ENCODE measurements at regions not wholly inside any gene's neighbourhood (a gene's known extent, or its start where the extent isn't known, plus 50 kb on each side); places are given as distances from the start of the nearest gene placed in this dataset.

DNA sequence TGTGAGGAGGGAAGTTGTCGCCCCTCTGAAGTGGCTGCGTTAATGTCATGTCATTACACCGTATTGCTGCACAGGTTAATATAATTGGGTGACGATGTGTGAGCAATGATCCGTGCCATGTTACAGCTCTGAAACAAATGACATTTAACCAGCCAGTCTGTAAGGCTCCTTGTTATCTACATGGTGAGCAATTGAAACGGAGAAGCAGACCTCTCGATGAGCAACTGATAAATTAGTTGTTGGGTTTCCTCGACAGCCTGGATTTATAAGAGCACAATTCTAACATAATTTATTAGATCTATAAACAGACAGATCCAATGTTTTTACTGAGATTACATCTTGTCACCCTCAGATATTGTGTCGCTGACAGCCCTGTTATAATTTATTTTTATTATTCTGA is 49.9 kb upstream of the MAFB start:
- TF ChIP-seq, protein P1, sequence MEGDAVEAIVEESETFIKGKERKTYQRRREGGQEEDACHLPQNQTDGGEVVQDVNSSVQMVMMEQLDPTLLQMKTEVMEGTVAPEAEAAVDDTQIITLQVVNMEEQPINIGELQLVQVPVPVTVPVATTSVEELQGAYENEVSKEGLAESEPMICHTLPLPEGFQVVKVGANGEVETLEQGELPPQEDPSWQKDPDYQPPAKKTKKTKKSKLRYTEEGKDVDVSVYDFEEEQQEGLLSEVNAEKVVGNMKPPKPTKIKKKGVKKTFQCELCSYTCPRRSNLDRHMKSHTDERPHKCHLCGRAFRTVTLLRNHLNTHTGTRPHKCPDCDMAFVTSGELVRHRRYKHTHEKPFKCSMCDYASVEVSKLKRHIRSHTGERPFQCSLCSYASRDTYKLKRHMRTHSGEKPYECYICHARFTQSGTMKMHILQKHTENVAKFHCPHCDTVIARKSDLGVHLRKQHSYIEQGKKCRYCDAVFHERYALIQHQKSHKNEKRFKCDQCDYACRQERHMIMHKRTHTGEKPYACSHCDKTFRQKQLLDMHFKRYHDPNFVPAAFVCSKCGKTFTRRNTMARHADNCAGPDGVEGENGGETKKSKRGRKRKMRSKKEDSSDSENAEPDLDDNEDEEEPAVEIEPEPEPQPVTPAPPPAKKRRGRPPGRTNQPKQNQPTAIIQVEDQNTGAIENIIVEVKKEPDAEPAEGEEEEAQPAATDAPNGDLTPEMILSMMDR (IDR thresholded peaks at IDR 0.05): no peak
- Histone ChIP-seq H3K36me3 (no peaks in the 10 kb centered on the region), H3K4me1 (no peaks in the 10 kb centered on the region), H3K9me3 (no peaks in the 10 kb centered on the region), H3K27ac (no peak overlapping the region), H3K4me3 (no peak overlapping the region), H3K27me3 (no peaks in the 10 kb centered on the region)
- no peak for DNase-seq (ENCODE audit: low spot score)

DNA sequence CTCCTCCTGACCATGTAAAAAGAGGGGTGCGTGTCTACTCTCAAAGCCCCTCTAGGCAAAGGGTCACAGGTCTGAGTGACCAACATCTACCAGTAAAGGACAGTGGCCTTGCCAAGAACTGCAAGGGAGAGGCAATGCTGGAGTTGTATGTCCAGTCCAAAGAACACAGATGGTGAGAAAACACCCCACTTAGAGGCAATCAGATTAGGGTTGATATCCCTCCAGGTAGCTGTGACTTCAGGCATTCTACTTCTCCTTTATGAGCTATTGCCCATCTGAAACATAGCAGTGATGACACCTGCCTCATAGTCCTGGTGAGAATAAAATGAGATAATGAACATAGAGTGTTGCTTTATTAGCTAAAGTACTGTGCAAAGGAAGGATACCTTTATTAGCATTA is 50.8 kb upstream of the MAFB start:
- H3K27me3 ChIP-seq: no peaks in the 10 kb centered on the region
- H3K4me1 ChIP-seq: no peaks in the 10 kb centered on the region
- no peaks in the 10 kb centered on the region for H3K9me3 ChIP-seq
- H3K36me3 ChIP-seq: no peaks in the 10 kb centered on the region
- TF ChIP-seq, protein P1 (IDR thresholded peaks at IDR 0.05): no peak
- no peak for DNase-seq (ENCODE audit: low spot score)
- no peak overlapping the region for H3K4me3 ChIP-seq
- H3K27ac ChIP-seq: no peak overlapping the region

DNA sequence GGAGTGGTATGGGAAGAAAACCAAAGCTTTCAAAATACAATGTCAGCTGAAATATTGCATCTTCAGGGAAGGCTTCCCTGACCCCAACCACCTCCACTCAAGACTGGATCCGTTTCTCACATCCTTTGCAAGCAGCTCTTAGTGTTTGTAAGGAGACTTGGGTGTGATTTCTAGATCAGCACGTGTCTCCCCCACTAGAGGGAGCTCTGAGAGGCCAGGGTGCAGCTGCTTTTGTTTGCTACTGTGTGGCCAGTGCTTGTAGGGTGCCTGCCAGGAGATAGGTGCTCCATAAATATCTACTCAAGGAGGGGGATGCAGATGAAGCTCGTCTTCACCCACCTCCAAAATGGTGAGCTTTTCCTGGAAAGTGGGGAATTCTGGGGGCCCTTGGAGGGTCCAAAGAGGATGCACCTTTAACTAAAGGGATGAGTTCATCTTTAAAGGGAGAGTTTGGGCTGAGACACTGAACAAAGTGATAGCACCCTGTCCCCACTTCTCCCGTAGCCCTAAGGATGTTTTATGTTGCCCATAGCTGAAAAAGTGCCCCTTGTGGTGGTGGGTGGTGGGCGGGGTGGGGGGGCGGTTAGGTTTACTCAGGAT is 52.6 kb upstream of the MAFB start:
- Histone ChIP-seq H3K9me3 (no peaks in the 10 kb centered on the region), H3K4me3 (no peak overlapping the region), H3K27ac (no peak overlapping the region), H3K4me1 (no peaks in the 10 kb centered on the region), H3K36me3 (no peaks in the 10 kb centered on the region), H3K27me3 (no peaks in the 10 kb centered on the region)
- TF ChIP-seq, protein P1 (IDR thresholded peaks at IDR 0.05): peak in 1 of 2 donors; percentile 67
- no peak for DNase-seq (ENCODE audit: low spot score)

DNA sequence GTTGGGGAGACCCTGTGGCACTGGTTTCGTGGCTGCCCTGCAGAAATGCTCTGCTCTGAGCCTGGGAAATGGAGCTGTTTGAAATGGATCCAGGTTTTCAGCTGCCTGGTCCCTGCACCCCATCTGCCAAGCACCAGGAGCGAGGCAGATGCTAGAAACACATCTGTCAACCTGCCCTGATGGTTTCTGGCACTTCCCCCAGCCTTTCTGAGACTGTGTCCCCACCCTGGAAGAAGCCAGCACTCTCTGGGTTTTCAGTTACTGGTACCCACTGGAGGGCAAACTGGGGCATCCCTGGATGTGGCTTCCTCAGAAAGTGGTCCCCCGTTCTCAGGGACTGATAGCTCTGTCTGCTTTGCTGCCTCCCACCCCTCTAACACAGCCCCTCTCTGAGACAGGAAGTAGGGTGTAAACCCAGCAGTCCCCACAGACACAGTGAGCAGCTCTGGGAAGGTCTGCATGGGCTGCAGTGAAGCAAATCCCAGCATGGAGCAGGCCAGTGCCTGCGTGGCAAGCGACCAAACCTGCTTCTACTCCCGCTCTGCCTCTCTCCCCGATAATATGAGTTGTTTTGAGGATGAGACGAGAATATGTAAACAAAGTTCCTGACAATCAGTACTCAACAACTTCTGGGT is 54.2 kb upstream of the MAFB start:
- DNase-seq (ENCODE audit: low spot score): no peak
- Histone ChIP-seq H3K9me3 (no peaks in the 10 kb centered on the region), H3K36me3 (no peaks in the 10 kb centered on the region), H3K4me3 (no peak overlapping the region), H3K4me1 (no peaks in the 10 kb centered on the region), H3K27ac (no peak overlapping the region), H3K27me3 (no peaks in the 10 kb centered on the region)
- TF ChIP-seq, protein P1 (IDR thresholded peaks at IDR 0.05): no peak

DNA sequence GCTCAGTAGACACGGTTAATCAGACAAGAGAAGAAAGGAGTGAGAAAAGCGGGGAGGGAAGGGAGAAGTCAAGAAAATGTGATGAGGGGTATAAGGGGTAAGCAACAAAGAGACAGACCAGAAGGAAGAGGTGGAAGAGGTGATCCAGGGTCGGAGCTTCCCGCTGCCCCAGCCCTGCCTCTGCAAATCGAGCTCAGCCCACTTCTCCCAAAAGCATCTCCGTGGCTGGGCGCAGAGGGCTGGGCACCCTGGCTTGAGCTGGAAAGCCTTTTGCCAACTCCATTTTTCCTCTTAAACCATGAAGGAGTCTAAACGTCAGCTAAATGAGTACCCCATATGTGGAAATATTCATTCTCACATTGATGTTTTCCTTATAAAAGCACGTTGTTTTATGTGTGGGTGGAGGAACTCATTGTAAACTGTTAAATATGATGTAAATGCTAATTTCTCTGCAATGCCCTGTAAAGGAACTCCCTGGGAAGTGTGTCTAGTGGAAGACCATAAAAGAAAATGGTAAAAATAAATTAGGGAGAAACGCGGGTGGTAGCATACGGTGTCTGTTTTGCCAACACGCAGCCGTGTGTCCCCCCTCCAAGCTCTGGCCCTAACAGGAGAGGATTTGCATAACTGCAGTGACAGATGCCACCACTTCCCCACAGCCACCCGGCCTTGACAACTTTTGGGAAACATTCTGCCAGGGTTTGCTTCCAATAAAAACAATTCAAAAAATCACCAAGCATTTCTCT is 55.2 kb upstream of the MAFB start:
- Histone ChIP-seq H3K27ac (no peak overlapping the region), H3K4me3 (no peak overlapping the region), H3K27me3 (no peaks in the 10 kb centered on the region), H3K9me3 (no peaks in the 10 kb centered on the region), H3K36me3 (no peaks in the 10 kb centered on the region), H3K4me1 (no peaks in the 10 kb centered on the region)
- TF ChIP-seq, protein P1 (IDR thresholded peaks at IDR 0.05): no peak
- DNase-seq (ENCODE audit: low spot score): no peak

Measured in right atrium auricular region (tissue), 2 donors.